Upper lobe of left lung (tissue), 4 donors: ENCODE measurements at regions not wholly inside any gene's neighbourhood (a gene's known extent, or its start where the extent isn't known, plus 50 kb on each side); places are given as distances from the start of the nearest gene placed in this dataset.

Experiments used
- EP300 ChIP-seq, 4 donors: sonication (generic); formaldehyde crosslinking; IDR thresholded peaks; one replicate each; pipeline ENCODE4 v1.5.1; 2017; ENCODE audit warnings: antibody characterized with exemption in 4 of 4, control low read depth in 2 of 4
- POLR2A ChIP-seq, 4 donors: fragments of 450-650 bp; IDR thresholded peaks; one replicate each; pipeline ENCODE4 v1.5.1; 2016 to 2017; ENCODE audit warnings: antibody characterized with exemption in 4 of 4, mild to moderate bottlenecking in 2 of 4
- POLR2AphosphoS5 ChIP-seq, 2 donors: sonication (generic); formaldehyde crosslinking; IDR thresholded peaks; one replicate each; pipeline ENCODE4 v1.5.1; 2017; ENCODE audit warnings: antibody characterized with exemption in 2 of 2

DNA sequence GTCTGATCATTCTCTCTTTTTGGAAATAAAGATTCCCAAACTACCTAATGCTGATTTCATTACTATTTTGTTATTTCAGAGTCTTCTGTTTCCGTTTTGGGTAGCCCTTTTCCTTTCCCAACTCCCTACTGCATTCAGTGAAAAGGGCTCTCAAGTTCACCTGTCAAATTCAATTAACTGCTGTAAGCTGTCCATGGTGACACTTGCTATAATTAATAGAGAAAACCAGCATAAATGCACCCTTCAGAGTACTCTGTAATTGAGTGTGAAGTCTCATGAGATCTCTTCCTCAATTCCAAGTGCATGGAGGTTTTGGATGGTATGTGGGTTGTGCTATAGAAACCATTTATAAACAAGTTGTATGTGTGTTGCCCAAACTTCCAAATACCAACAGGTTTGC, 187.2 kb downstream of the RPL10L start:
- no peak for TF ChIP-seq POLR2AphosphoS5 (IDR thresholded peaks at IDR 0.05)
- TF ChIP-seq POLR2A (IDR thresholded peaks at IDR 0.05): no peak
- TF ChIP-seq EP300 (IDR thresholded peaks at IDR 0.05): no peak
